A673 (cell line): ENCODE measurements at regions not wholly inside any gene's neighbourhood (a gene's known extent, or its start where the extent isn't known, plus 50 kb on each side); places are given as distances from the start of the nearest gene placed in this dataset.
A peak's percentile ranks its signal among the peaks of the same experiment; 100 is the strongest.

Source experiments
- BruUV-seq: library from RNA; stranded (reverse); fragments of 400-500 nt; replicated peaks from 2 replicates; lab custom pipeline; 2021; lab: Mats Ljungman, UMichigan
- CTCF ChIA-PET: fragments of 300-600 bp; sonication (Branson Sonifier 250); formaldehyde crosslinking; loops from one replicate; lab custom pipeline; 2022; ENCODE audit warnings: antibody characterized with exemption; lab: Charles Lee
- POLR2A ChIA-PET: fragments of 300-600 bp; sonication (Branson Sonifier 250); formaldehyde crosslinking; loops from one replicate; lab custom pipeline; 2022; ENCODE audit warnings: antibody characterized with exemption; ENCODE audit not compliant: low non-redundant PET; lab: Charles Lee
- DNase-seq: peaks from one replicate; pipeline ENCODE4 v3.0.0-alpha.2; 2015; ENCODE audit warnings: low spot score
- H3K27ac ChIP-seq: fragments of 200-600 bp; sonication (generic); 2 replicates; pipeline ENCODE4 v1.5.1; 2016; ENCODE audit warnings: mixed run types, low read depth, mild to moderate bottlenecking, mixed read lengths, antibody characterized with exemption, low read length; ENCODE audit not compliant: poor library complexity, severe bottlenecking
- H3K27me3 ChIP-seq: fragments of 200-600 bp; sonication (generic); replicated peaks from 2 replicates; pipeline ENCODE4 v1.6.1; 2017; ENCODE audit warnings: mixed run types, low read depth, mild to moderate bottlenecking, mixed read lengths, antibody characterized with exemption, low read length; ENCODE audit not compliant: insufficient read depth, poor library complexity
- H3K36me3 ChIP-seq: fragments of 200-600 bp; sonication (generic); 2 replicates; pipeline ENCODE4 v1.6.1; 2016; ENCODE audit warnings: mixed run types, mild to moderate bottlenecking, mixed read lengths, antibody characterized with exemption, low read length; ENCODE audit not compliant: insufficient read depth, poor library complexity, severe bottlenecking
- H3K4me1 ChIP-seq: fragments of 200-600 bp; sonication (generic); 2 replicates; pipeline ENCODE4 v1.6.1; 2017; ENCODE audit warnings: mixed run types, mild to moderate bottlenecking, mixed read lengths, antibody characterized with exemption, low read length; ENCODE audit not compliant: insufficient read depth, poor library complexity, severe bottlenecking
- H3K4me3 ChIP-seq: fragments of 200-600 bp; sonication (generic); 2 replicates; pipeline ENCODE4 v1.5.1; 2016; ENCODE audit warnings: low read depth, mixed run types, mild to moderate bottlenecking, mixed read lengths, low read length; ENCODE audit not compliant: poor library complexity, severe bottlenecking
- H3K9me3 ChIP-seq: fragments of 200-600 bp; sonication (generic); 2 replicates; pipeline ENCODE4 v1.6.1; 2016; ENCODE audit warnings: mixed run types, low read depth, mild to moderate bottlenecking, mixed read lengths, antibody characterized with exemption, low read length; ENCODE audit not compliant: poor library complexity, severe bottlenecking
- EZH2 ChIP-seq: fragments of 200-600 bp; sonication (generic); IDR thresholded peaks from 2 replicates; pipeline ENCODE4 v1.6.1; 2017; ENCODE audit warnings: borderline replicate concordance, low read depth, mild to moderate bottlenecking, mixed read lengths, antibody characterized with exemption, low read length; ENCODE audit not compliant: poor library complexity, severe bottlenecking
- intact Hi-C: fragments of 100-400 bp; cut with micrococcal nuclease; formaldehyde crosslinking; loops from one replicate; pipeline ENCODE4 v1.10.0; 2022; ENCODE audit not compliant: unreplicated experiment
- TF ChIP-seq, protein P1 (sequence below): fragments of 300-800, 200-600 bp; sonication (generic); conservative IDR thresholded peaks from 2 replicates; pipeline ENCODE4 v1.5.1; 2017; ENCODE audit warnings: low read depth, mild to moderate bottlenecking, antibody characterized with exemption, low read length, moderate library complexity, mixed read lengths

DNA sequence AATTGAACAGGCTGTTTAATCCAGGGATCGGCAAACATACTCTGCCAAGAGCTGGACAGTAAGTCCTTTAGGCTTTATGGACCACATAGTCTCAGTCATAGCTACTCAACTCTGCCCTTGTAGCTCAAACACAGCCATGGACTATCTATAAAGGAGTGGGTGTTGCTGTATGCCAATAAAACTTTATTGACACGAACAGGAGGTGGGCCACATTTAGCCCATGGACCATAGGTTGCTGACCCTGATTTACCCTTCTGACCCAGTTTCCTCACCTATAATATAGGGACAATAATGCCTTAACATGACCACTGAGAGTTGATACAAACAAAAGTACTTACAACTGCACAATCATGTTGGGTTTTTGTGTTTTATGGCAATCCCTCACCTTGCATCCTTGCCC lies 257.0 kb upstream of the SDK2 start:
- intact Hi-C loops: no loop called here
- H3K4me3 ChIP-seq: no peak overlapping the region
- ChIA-PET POLR2A (no interaction called here), CTCF (no interaction called here)
- no TSS peak for BruUV-seq
- no peak overlapping the region for H3K27ac ChIP-seq
- no peak for DNase-seq
- H3K36me3 ChIP-seq: no peaks in the 10 kb centered on the region
- no peaks in the 10 kb centered on the region for H3K9me3 ChIP-seq
- TF ChIP-seq EZH2: no peak
- TF ChIP-seq, protein P1, sequence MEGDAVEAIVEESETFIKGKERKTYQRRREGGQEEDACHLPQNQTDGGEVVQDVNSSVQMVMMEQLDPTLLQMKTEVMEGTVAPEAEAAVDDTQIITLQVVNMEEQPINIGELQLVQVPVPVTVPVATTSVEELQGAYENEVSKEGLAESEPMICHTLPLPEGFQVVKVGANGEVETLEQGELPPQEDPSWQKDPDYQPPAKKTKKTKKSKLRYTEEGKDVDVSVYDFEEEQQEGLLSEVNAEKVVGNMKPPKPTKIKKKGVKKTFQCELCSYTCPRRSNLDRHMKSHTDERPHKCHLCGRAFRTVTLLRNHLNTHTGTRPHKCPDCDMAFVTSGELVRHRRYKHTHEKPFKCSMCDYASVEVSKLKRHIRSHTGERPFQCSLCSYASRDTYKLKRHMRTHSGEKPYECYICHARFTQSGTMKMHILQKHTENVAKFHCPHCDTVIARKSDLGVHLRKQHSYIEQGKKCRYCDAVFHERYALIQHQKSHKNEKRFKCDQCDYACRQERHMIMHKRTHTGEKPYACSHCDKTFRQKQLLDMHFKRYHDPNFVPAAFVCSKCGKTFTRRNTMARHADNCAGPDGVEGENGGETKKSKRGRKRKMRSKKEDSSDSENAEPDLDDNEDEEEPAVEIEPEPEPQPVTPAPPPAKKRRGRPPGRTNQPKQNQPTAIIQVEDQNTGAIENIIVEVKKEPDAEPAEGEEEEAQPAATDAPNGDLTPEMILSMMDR: no peak
- H3K27me3 ChIP-seq: peaks cover 33% of the 10 kb centered on the region
- H3K4me1 ChIP-seq: peaks cover 7% of the 10 kb centered on the region

DNA sequence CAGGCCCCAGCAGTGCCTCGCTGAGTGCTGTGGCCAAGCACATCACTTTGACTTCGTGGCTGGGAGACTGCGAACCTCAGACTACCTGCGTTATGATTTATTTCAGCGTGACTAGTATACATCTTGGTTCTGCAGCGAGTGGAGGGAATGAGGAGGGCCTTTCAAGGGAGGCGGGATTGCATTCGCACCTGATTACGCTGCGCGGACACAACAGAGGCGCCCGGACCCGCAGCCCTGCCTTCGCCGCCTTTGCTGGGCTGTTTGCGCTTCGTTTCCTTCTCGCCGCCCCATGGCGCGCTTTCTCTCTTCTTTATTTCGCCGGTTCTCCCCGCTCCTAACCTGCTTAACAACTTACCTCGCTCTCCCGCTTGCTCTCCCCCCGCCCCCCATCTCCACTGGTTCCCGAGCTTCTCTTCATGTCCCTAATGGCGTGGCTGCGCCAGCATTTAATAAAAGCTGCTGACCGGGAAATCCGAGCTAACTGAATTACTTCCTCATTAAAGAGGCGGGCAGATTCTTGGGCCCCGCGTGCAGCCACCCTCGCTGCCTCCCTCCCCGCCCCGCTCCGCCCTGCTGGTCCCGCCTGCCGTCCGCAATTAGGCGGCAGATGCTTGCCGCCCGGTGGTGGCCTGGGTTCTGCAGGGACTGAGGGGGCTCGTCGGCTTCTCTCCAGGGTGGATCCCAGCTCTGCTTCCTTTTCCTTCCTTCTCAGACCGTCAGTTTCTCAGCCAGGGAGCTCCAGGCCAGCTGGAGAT lies 257.6 kb upstream of the SDK2 start:
- Histone ChIP-seq H3K27me3 (peaks cover 27% of the 10 kb centered on the region), H3K4me1 (peaks cover 7% of the 10 kb centered on the region), H3K9me3 (no peaks in the 10 kb centered on the region), H3K36me3 (no peaks in the 10 kb centered on the region), H3K4me3 (peak overlapping the region; percentile 27), H3K27ac (no peak overlapping the region)
- no peak for TF ChIP-seq EZH2
- peak; percentile 49 for DNase-seq
- BruUV-seq: no TSS peak
- ChIA-PET POLR2A (no interaction called here), CTCF (no interaction called here)
- intact Hi-C loops: no loop called here

DNA sequence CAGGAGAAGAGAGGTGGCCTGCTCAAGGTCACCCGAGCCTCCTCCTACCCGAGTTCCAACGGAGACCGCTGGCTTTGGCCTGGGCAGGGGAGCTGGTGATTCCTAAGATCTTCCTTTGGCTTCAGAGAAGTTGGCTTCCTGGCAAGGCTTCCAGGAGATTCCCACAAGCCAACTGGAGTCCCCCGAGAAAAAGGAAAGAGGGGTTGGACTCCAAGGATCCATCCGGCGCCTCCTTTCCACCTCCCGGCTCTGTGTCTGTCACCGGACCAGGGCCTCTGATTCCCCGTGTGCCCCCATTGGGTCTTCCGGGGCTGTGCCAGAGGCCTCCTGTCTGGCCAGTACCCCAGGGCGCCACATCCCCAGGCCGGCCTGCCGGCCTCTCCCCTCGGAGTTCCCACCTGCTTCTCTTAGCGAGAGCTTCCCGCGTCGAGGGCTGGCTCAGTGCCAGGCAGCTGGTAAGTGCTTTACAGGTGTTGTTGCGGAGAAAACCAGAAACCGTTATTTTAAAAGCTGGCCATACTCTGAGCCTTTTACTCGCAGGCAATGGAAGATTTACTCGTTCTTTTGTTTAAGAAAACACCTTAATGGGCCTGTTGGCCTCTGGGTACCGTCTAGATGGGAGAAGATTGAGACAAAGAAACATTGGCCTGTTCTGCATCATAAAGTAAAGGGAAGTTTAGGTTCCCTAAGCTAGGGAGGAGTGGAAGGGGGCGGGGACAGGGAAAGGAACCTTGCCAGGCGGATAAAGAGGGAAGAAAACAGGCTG lies 258.4 kb upstream of the SDK2 start:
- no peaks in the 10 kb centered on the region for H3K36me3 ChIP-seq
- DNase-seq: no peak
- intact Hi-C loops: no loop called here
- H3K27me3 ChIP-seq: peaks cover 22% of the 10 kb centered on the region
- ChIA-PET POLR2A (no interaction called here), CTCF (no interaction called here)
- TF ChIP-seq, protein P1: no peak
- TF ChIP-seq EZH2: no peak
- no peak overlapping the region for H3K4me3 ChIP-seq
- BruUV-seq: no TSS peak
- peaks cover 7% of the 10 kb centered on the region for H3K4me1 ChIP-seq
- no peaks in the 10 kb centered on the region for H3K9me3 ChIP-seq
- no peak overlapping the region for H3K27ac ChIP-seq
